HFFc6 (cell line): ENCODE measurements at regions not wholly inside any gene's neighbourhood (a gene's known extent, or its start where the extent isn't known, plus 50 kb on each side); places are given as distances from the start of the nearest gene placed in this dataset.

ENCODE experiments used
- DNase-seq: peaks from one replicate; pipeline ENCODE4 v3.0.0-alpha.2; 2018
- H3K27ac Mint-ChIP-seq: 2 replicates; pipeline ENCODE4 v1.8.0; 2020; ENCODE audit warnings: mild to moderate bottlenecking, mixed read lengths
- H3K27me3 Mint-ChIP-seq: 2 replicates; pipeline ENCODE4 v1.8.0; 2021; ENCODE audit warnings: mild to moderate bottlenecking, moderate library complexity, mixed read lengths; ENCODE audit not compliant: insufficient read depth
- H3K36me3 Mint-ChIP-seq: 2 replicates; pipeline ENCODE4 v1.8.0; 2021; ENCODE audit warnings: low read depth, mixed read lengths
- H3K4me1 Mint-ChIP-seq: 2 replicates; pipeline ENCODE4 v1.8.0; 2020; ENCODE audit warnings: low read depth, mixed read lengths
- H3K4me3 Mint-ChIP-seq: 2 replicates; pipeline ENCODE4 v1.8.0; 2020; ENCODE audit warnings: mild to moderate bottlenecking, moderate library complexity, mixed read lengths
- H3K9me3 Mint-ChIP-seq: 2 replicates; pipeline ENCODE4 v1.8.0; 2020; ENCODE audit warnings: mild to moderate bottlenecking, mixed read lengths
- CTCF ChIP-seq: fragments of 200-600 bp; sonication (generic); IDR thresholded peaks from 2 replicates; pipeline ENCODE4 v1.5.0; 2021; ENCODE audit warnings: antibody characterized with exemption, mild to moderate bottlenecking

- Mint-ChIP-seq H3K4me3 (no peak overlapping the region), H3K27ac (no peak overlapping the region), H3K9me3 (peaks cover 62% of the 10 kb centered on the region), H3K4me1 (no peaks in the 10 kb centered on the region), H3K27me3 (0 out of 2 replicates have a peak, but pooled peaks cover 1% of the 10 kb centered on the region), H3K36me3 (no peaks in the 10 kb centered on the region; the same call in 1 of the 2 replicates)
- DNase-seq: no peak
- no peak for TF ChIP-seq CTCF
Observed at GRCh38 chr5:85452322-85453025, 1067.8 kb upstream of the EDIL3 start.

GRCh38 chr5:85453026-85453349 lies 1068.3 kb upstream of the EDIL3 start:
- no peak for DNase-seq
- no peak for TF ChIP-seq CTCF
- peaks cover 62% of the 10 kb centered on the region for H3K9me3 Mint-ChIP-seq
- 0 out of 2 replicates have a peak, but pooled peaks cover 1% of the 10 kb centered on the region for H3K27me3 Mint-ChIP-seq
- H3K27ac Mint-ChIP-seq: no peak overlapping the region
- no peaks in the 10 kb centered on the region for H3K4me1 Mint-ChIP-seq
- H3K36me3 Mint-ChIP-seq: no peaks in the 10 kb centered on the region; the same call in 1 of the 2 replicates
- no peak overlapping the region for H3K4me3 Mint-ChIP-seq

DNA sequence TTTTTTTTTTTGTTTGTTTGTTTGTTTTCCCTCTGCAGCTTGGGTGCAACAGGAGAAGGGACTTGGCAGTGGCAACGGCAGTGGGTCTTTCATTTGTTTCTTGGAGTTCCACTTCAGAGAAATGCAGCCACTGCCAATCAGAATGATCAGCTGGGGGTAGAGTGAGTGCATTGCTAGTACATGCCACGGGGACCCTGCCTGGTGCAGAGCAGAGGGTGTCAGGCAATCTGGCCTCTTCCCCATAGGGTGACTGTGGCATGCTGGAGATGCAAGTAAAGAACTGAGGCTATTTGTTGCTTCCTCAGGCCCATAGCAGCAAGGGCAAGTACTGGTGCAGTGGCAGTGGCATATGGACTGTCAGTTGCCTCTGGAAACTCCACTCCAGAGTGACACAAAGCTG lies 1073.6 kb upstream of the EDIL3 start:
- DNase-seq: no peak
- Mint-ChIP-seq H3K27ac (no peak overlapping the region), H3K36me3 (no peaks in the 10 kb centered on the region), H3K4me3 (no peak overlapping the region), H3K9me3 (peaks cover 53% of the 10 kb centered on the region), H3K4me1 (no peaks in the 10 kb centered on the region), H3K27me3 (no peaks in the 10 kb centered on the region)
- no peak for TF ChIP-seq CTCF

DNA sequence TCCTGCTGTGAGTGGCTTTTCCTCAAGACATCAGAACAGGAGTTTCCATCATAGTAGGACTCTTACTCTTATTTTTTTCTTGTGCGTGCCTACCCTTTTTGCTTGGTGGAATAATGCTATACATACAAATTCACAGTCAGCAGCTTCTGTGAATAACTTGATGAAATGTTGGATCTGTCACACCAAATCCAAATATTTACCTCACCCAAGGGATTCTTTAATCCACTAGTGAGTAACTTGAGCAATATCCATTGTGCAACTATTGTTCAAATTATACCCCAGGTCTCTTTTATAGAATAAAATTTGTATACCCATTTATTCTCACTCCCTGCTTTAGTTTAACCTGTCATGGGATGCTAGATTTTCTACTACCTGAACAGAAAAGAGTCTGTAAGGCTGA lies 1078.3 kb upstream of the EDIL3 start:
- Mint-ChIP-seq H3K27me3 (no peaks in the 10 kb centered on the region), H3K4me3 (no peak overlapping the region), H3K36me3 (no peaks in the 10 kb centered on the region), H3K4me1 (no peaks in the 10 kb centered on the region), H3K9me3 (peaks cover 39% of the 10 kb centered on the region), H3K27ac (no peak overlapping the region)
- TF ChIP-seq CTCF: no peak
- no peak for DNase-seq

DNA sequence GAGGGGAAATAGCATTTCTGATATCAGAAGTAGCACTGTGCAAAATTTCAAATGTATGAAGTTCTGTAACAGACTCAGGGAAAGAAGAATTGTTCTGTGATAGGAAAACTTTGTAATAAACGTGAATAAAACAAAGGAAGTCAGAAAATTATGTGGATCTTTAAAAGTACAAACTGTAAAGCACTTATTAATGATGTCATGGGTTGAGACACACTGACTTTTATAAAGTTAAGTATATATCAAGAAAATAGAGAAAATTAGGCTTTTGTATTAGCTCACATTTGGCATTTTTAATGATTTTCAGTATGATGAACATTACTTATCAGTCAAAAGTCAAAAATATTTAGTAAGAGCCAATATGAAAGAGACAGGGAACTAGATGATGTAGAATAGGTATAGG lies 1081.7 kb upstream of the EDIL3 start:
- DNase-seq: no peak
- Mint-ChIP-seq H3K27me3 (no peaks in the 10 kb centered on the region), H3K4me3 (no peak overlapping the region), H3K27ac (no peak overlapping the region), H3K4me1 (no peaks in the 10 kb centered on the region), H3K9me3 (peaks cover 55% of the 10 kb centered on the region), H3K36me3 (no peaks in the 10 kb centered on the region)
- no peak for TF ChIP-seq CTCF
